ENCODE measurements at regions not wholly inside any gene's neighbourhood (a gene's known extent, or its start where the extent isn't known, plus 50 kb on each side); places are given as distances from the start of the nearest gene placed in this dataset.
"Not testable (repeated sequence)": the region's sequence is repeated elsewhere in the genome, so short reads cannot be mapped to it uniquely, and the experiment has no call there.

DNA sequence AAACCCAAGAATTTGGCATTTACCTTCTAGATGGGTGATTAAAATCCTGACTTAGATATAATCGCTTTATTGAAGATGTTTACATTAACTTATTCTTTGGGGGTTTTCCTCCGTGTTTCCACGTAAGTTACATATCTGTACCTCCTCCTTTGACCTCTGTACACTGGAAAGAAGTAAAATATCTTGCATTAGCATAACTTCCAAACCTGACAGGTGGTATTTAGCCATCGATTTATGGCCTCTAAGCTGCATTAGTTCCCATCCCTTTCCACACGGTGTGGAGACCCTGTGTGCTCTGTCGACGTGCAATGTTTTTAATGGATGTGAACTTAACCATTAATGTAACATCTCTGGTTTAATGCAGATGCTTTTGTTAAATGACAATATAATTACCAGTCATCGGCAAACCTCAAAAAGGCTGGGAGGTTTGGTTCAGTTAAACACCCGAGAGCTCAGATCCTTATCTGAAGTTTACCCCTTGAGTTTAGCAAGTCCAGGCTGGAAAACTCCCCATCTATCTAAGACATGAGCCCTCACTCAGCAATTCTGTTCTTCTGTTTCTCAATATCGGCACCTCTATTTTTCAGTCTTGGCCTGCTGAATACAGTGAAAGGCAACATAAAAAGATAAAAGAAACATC, 295.2 kb downstream of the GATA3 start:
- no peak for DNase-seq

DNA sequence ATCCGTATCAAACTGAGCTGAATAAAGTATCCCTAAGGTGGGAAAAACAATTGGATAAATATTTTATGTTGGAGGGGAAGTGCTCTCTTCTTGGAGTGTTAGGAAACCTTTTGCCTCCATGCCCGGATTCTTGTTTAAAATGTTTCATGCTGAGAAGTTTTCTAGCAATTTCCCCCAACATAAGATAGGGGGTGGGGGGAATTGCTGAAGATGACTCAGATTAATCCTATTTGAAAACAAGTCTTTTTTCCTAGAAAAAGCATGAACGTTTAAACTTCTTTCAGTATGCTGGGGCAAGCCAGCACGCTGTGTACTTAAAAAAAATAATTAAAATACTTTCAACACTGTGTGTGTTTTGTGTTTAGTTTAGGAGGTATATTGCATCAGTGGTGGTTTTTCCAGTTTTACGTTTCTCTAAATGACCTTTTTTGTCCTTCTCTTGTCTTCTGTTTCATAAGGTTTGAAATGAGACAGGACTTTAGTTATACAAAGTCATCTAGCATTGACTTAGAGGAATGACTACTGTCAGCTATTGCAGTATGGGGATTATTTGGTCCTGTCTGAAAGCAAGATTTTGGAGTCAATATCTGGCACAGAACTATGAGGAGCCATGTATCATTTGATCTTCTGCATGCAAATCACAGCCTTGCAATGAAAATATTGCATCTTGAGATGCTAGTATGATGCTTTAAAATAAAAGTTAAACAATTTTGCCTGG, 295.9 kb downstream of the GATA3 start:
- DNase-seq = no peak

DNA sequence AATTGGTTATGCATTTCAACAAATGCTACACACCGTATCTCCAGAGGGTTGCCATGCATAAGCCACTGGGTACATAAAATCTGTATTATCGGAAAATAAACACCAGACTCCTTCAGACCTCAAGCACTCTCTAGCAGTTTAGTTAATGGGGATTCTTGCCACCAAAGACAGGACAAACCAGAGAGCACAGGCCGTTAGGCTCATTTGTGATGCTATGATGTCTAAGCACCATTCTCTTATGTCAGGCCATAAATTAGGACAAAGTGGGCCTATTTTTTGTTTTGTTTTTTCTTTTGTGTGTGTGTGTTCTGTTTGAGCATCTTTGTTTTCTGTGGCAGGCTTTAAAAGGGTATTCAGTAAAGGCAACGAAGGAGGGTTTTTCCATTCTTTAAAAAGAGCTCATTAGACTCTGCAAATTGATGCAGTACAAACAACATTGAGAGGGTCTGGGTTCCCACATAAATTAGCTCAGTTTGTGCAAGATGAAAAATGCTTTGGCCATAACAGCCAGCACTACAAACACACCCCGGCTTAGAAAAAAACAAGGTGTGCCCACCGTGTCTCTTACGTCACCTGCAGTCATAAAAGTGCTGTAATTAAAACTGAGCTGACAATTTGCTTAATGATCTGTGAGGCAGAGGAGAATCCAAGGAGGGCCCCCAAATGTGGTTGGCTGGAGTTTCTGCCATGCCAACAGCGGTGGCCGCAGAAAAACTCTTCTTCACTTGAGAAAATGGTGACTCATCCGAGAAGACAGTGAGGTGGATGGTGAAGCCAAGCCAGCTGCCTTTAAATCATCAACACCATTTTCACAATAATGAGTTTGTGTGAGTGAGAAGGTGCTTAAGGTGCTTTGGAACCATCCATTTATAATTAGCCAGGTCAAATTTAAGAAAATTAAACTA, 297.9 kb downstream of the GATA3 start:
- DNase-seq = no peak

DNA sequence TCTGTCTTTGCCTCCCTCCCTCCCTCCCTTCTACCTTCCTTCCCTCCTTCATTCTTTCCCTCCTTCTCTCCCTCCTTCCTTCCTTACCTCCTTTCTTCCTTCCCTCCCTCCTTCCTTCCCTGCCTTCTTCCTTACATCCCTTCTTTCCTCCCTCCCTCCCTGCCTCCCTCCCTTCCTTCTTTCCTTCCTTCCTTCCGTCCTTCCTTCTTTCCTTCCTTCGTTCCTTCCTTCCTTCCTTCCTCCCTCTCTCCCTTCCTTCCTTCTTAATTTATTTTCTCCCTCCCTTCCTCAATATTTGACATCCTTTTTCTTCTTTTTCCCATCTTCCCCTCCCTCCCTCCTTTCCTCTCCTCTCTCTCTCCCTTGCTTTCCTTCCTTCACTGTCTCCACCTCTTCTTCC, 301.8 kb downstream of the GATA3 start:
- no peak for DNase-seq

DNA sequence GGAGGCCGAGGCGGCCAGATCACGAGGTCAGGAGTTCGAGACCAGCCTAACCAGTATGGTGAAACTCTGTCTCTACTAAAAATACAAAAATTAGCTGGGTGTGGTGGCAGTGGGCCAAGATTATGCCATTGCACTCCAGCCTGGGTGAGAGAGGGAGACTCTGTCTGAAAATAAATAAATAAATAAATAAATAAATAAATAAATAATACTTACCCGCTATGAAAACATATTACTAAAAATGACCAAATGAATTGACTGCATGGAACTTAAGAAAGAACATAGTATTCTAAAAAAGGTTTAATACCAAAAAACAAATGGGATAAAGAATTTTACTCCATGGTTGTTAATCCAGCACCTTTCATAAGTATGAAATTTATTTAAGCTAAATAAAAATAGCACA, 305.0 kb downstream of the GATA3 start:
- no peak for DNase-seq

DNA sequence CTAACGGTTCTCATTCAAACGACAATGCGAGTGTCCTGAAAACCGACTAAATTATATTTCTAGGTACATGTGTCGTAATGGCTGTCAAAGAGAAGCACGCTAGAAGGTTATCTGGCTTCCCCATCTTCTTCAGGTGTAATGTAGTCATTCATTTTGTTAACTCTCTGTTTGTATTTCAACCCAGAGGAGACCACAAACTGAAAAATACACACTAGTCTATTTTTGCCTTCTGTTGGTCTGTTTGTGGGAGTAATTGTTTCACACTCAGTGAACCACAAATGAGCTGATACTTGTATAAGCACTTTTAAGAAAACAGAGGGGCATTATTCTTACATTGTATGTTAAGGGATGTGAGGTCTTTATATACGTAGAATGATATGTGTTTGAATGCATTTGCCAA, 305.9 kb downstream of the GATA3 start:
- peak; percentile 53 for DNase-seq

DNA sequence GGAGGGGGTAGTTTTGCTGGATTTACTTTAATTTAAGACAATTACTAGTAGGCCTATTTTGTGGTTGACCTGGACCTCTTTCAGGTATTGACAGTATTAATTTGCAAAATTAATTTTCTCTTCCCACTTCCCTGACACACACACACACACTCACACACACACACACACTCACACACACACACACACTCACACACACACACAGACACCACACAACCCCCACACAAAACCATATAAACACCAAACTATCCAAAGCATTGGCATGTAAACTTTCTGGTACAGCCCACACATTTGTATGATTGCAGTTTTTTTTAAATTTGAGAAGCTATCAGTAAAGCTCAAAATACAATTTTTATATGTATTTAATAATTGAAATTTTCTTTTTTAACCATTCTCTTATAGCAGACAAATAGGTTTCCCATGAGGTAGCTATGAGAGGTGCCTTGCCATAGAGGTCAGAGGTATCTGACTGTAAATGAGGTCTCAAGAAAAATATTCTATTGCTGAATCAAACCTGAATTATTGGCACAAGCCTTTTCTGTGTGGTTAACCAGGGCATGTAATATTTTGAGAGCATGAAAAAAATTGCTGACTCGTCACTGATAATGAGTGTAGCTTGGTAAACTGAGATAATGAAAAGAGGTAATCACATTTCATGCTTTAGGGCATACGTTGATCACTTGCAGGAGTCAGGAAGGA, 306.5 kb downstream of the GATA3 start:
- no peak for DNase-seq

DNA sequence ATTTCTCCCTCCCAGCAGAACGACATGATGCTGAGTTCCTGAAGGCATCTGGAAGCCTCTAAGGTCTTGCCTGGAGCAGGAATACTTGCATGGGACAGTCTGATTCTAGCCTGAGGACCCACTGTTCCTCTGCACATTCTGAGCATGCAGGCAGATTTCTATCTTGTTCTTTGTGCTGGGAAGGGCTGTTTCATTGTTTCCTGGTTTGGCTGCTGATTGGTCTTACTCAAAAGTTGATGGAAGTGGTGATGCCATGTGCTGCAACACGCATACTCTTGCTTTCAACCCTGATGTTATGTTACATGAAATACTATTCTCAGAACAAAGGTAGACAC, 307.0 kb downstream of the GATA3 start:
- no peak for DNase-seq

DNA sequence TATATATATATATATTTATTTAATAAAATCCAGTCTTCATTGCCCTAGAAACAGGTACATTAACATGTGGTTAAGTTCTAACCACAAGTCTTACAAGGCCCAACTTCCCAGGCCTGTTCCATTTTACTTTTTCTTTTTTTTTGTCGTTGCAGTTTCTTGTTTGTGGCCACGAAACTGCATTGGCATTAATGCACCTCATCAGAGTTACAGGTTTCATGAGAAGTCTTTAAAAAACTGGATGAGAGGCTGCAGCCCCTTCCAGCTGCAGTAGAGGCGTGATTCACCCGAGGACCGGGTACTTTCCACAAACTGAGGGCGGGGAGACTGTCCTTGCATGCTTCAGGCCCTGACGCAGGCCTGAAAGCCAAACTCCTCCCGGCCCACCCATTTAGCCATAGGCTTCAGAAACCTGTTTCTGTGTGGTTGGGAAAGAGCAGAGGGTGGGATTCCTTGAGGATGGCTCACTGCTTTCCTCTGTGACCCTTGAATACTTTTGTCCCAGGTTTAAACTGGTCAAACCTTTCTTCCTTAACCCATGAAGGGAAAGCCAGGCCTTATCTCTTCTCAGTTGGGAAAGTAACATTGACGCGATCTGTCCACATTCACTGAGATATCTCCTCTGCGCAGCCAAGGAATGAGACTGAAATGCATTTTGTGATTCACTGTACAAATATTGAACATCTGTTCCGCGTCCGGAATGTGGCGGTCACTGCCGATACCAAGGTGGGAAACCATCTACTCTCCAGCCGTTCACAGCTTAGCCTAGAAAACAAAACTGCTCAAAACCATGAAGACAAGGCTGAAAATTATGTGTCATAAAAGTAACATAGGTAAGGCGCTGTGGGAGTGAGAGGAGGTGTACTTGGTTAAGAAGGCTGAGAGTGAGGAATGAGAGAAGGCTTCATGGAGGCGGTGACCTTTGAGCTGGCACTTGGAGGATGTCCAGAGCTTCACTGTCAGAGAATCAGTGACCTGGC, 311.7 kb downstream of the GATA3 start:
- peak; percentile 91 for DNase-seq

DNA sequence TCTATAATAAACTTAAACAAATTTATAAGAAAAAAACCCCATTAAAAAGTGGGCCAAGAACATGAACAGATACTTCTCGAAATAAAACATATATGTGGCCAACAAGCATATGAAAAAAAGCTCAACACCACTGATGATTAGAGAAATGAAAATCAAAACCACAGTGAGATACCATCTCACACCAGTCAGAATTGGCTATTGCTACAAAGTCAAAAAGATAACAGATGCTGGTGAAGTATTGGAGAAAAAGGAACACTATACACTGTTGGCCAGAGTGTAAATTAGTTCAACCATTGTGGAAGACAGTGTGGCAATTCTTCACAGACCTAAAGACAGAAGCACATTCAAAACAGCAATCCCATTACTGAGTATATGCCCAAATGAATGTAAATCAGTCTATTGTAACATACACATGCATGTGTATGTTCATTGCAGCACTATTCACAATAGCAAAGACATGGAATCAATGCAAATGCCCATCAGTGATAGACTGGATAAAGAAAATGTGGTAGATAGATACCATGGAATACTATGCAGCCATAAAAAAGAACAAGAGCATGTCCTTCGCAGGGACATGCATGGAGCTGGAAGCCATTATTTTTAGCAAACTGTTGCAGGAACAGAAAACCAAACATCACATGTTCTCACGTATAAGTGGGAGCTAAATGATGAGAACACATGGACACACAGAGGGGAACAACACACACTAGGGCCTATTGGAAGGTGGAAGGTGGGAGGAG, 313.4 kb downstream of the GATA3 start:
- not testable (repeated sequence) for DNase-seq

DNA sequence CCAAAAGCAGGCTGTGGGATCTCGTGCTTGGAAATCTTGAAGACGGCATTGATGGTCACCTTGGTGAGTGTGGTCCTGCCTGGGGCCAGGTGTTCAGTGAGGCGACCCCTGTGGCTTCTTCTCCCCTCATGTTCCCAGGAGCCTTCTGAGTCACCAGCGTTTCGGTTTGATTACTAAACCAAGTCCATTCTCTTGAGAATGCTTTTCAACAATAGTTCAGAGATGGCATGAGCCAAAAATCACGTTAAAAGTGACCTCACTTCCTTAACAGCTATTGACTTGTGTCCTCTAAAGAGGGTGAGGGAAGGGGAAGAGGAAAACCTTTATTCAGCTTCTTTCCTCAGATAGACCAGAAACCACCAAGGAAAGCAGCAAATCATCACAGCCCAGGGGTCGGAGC, 315.2 kb downstream of the GATA3 start:
- DNase-seq = peak; percentile 12

DNA sequence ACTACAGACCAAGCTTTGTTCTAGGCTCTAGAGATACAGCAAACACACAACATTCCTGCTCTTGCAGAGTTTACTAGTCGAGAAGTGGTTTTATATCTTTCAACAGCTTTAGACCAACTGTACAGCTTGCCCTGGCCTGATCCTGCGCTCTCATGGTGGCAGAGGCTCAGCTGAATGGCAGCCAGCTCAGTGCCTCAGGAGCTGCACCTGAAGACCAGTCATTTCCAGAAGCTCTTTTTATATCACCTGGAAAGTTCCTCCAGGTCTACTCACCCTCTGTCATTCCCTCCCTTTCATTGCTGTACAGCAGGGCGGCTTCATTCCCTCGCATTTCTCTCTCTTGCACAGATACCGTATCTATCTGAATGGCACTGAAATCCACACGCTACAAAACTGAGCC, 319.8 kb downstream of the GATA3 start:
- no peak for DNase-seq

DNA sequence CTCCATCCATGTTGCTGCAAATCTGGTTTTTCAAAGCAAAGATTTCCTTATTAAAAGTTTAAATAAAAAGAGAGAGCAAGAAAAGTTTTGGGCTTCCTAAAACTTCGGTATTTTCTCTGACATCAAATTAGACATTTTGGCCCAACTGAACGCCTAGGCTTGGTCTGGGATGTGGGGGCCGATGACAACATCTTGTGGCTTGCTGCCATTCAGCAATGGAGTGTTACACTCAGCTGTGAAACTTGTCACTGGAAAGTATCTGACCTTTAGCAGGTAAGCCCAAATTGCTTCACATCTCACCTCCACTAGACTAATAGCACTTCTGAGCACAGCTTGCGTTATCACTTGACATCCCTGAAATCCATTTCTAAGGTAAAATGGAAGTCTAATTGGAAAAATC, 320.6 kb downstream of the GATA3 start:
- DNase-seq = no peak

DNA sequence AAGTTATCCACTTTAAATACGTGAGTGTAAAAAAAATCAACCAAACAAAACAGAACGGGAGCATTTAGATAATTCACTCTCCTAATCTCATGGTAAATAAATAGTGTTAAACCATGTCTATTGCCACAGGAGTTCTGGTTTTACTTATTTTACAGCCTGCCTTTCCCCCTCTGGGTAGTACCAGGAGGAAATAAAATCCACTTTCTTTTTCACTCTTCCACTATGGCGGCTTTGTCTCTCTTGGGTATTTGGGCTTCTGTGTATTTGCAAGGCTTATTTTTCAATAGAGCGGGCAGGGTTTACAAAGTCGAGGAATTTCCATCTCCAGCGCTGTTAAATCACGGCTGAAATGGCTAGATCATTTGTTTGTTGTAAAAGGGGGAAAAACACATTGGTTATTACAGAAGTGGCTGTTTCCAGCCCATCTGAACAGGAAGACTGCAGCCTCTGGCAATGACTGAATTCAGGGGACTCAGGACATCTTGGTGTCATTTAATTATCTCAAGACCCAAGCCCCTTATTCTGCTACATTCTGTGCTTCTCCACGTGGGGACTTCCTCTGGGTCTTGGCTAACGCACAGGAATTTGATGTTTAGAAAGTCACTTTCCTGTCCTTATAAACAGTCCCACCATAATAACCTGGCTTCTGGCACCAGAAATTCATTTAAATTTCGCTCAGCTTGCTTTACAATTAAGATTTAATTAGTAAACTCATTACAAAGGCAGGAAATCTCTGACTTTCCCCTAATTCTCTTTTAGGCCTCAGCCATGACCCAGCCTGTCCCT, 323.9 kb downstream of the GATA3 start:
- no peak for DNase-seq

DNA sequence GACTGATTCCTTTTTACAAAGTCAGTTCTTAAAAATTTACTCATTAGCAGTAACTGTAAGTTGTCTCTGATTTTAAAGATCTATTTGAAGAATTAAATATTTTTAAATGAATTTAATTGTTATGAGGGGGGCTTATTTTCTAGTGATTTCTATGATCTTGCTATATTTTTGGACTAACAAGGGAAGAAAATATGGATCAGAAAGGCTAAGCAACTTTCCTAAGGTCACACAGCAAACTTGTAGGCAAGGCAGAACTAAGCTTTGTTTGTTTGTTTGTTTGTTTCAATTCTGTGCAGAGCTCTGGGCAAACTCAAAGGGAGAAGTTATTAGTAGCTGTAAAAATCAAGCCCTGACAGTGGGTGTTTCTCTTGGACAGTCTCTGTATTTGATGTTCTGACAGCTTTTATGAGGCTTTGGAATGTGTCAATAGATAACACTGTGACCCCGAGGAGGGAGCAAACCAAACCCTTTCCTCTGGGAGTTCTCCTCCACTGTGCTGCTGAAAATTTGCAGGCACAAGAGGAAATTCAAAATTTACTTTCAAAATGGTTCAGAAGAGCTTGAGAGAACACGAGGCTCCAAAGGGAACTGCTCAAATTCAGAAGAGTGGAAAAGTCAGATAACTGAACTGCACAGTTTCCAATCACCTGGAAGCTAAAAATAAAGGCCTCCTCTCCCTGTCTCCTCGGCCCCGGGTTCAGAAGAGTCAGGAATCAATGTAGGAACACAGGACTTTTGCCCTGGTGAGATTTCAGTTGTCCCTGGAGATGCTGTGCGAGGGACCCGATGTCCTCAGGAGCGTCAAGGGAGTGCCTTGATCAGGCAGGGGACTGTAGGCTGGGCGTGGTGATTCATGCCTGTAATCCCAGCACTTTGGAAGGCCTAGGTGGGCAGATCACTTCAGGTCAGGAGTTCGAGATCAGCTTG, 325.7 kb downstream of the GATA3 start:
- no peak for DNase-seq

DNA sequence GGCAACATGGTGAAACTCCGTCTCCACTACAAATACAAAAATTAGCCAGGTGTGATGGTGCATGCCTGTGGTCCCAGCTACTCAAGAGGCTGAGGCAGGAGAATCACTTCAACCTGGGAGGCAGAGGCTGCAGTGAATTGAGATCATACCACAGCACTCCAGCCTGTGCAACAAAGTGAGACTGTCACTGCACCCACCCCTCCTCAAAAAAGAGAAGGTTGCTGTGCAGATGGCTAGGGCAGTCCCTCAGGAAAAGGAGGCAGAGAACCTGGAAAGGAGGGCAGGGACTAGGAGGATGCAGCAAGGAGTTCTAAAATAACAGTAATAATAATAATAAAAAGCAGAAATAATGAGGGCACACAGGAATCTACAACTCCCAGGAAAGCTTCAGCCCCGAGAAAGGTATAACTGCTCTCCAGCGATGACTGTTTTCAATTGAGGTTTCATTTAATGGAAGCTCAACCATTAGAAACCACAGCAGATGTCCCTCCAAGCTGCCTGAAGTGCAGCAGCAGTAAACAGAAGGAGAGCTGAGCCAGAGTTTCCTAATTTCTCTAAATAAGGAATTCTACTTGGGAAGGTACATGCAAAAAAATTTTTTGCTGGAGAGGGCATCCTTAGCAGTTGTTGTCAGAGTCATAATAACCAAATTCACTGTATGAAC, 326.5 kb downstream of the GATA3 start:
- no peak for DNase-seq

DNA sequence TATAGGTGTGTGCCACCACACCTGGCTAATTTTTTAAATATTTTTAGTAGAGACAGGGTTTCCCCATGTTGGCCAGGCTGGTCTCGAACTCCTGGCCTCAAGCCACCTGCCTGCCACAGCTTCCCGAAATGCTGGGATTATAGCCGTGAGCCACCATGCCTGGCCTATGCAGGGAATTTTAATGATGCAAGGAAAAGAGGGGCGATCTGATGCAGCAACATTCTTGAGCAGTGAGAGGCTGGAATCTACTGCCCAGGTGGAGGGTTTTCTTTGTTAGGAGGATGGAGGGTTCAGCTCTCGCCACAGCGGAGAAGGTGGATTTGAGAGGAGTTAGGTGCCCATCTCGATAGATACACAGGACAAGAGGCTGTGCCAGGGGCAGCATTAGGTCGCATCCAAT, 332.3 kb downstream of the GATA3 start:
- no peak for DNase-seq

DNA sequence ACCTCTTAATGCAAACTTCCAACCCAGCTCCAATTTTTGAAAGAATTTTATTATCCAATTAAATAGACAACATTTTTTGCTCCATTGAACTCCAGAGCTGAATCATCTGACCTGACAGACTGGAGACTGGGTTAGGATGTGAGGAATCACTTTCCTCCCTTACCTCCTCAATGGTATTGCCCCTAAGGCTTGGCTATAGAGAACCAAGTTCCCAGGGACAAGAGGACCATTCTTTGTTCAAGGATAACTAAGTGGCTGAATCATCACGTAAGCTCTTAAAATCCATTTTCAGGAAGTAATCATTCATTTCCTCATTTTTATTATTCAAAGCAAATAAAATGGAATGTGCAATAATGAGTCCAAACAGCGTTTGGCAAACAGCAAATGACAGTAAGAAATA, 335.1 kb downstream of the GATA3 start:
- no peak for DNase-seq

DNA sequence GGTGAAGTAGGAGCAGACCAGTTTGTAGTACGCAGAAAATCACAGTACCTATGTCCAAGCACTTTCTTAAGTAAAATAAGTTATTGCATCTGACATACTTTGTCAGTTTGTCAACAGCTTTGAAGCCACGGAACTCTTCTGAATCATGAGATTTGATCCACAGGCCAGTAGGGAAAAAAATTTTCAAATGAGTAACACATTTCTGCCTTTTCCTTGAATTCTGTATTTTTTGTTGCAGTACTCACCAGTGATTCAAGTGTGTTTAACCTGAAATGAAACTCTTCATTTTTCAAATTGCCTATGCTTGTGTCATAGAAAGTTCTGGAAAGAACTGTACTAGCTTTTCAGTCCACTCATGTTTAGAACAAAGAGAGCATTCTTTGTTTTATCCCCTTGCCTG, 337.7 kb downstream of the GATA3 start:
- DNase-seq = no peak

Measured in CD4-positive, alpha-beta T cell treated with Interleukin-4 for 4 hours (primary cell).